ENCODE measurements at regions not wholly inside any gene's neighbourhood (a gene's known extent, or its start where the extent isn't known, plus 50 kb on each side); places are given as distances from the start of the nearest gene placed in this dataset.

- CTCF ChIA-PET, result no interaction called here
- DNase-seq (no peak), ATAC-seq (ENCODE audit: low read depth) (no peak)
- Mint-ChIP-seq H3K4me3 (no peak overlapping the region), H3K27me3 (no peaks in the 10 kb centered on the region), H3K36me3 (ENCODE audit: low read depth) (peaks cover 54% of the 10 kb centered on the region), H3K9me3 (peaks cover 29% of the 10 kb centered on the region), H3K4me1 (peaks cover 2% of the 10 kb centered on the region), H3K27ac (no peak overlapping the region)
- TF ChIP-seq CTCF (IDR thresholded peaks at IDR 0.05), result no peak
- intact Hi-C loops (cut with micrococcal nuclease), result no loop called here
- POLR2A ChIA-PET, result no interaction called here
These were observed 113.1 kb downstream of the ZNF621 start for GRCh38 chr3:40637906-40638305.

- intact Hi-C loops (cut with micrococcal nuclease), result no loop called here
- POLR2A ChIA-PET, result no interaction called here
- ATAC-seq (ENCODE audit: low read depth) (no peak), DNase-seq (no peak)
- Mint-ChIP-seq H3K9me3 (peaks cover 26% of the 10 kb centered on the region), H3K27me3 (no peaks in the 10 kb centered on the region), H3K36me3 (ENCODE audit: low read depth) (peaks cover 48% of the 10 kb centered on the region), H3K4me3 (no peak overlapping the region), H3K4me1 (peaks cover 2% of the 10 kb centered on the region), H3K27ac (peak overlapping the region; percentile 51)
- TF ChIP-seq CTCF (IDR thresholded peaks at IDR 0.05), result no peak
- CTCF ChIA-PET, result no interaction called here
These were observed 114.2 kb downstream of the ZNF621 start for GRCh38 chr3:40639006-40639405.

GRCh38 chr3:40642812-40643211 is 118.1 kb downstream of the ZNF621 start:
- no peak overlapping the region for H3K27ac Mint-ChIP-seq
- H3K36me3 Mint-ChIP-seq (ENCODE audit: low read depth), result peaks cover 47% of the 10 kb centered on the region
- no peak for DNase-seq
- peaks cover 13% of the 10 kb centered on the region for H3K9me3 Mint-ChIP-seq
- H3K4me1 Mint-ChIP-seq, result peaks cover 3% of the 10 kb centered on the region
- ATAC-seq (ENCODE audit: low read depth), result no peak
- H3K4me3 Mint-ChIP-seq, result no peak overlapping the region
- ChIA-PET POLR2A (no interaction called here), CTCF (no interaction called here)
- intact Hi-C loops (cut with micrococcal nuclease), result no loop called here
- TF ChIP-seq CTCF (IDR thresholded peaks at IDR 0.05), result no peak
- H3K27me3 Mint-ChIP-seq, result no peaks in the 10 kb centered on the region

- POLR2A ChIA-PET, result no interaction called here
- Mint-ChIP-seq H3K27me3 (no peaks in the 10 kb centered on the region), H3K27ac (no peak overlapping the region), H3K4me1 (peaks cover 3% of the 10 kb centered on the region), H3K9me3 (peaks cover 3% of the 10 kb centered on the region), H3K36me3 (ENCODE audit: low read depth) (peaks cover 31% of the 10 kb centered on the region), H3K4me3 (no peak overlapping the region)
- DNase-seq, result no peak
- TF ChIP-seq CTCF (IDR thresholded peaks at IDR 0.05), result no peak
- ATAC-seq (ENCODE audit: low read depth), result no peak
- CTCF ChIA-PET, result no interaction called here
- intact Hi-C loops (cut with micrococcal nuclease), result no loop called here
These were observed 121.1 kb downstream of the ZNF621 start for GRCh38 chr3:40645883-40646282.

- ChIA-PET POLR2A (no interaction called here), CTCF (no interaction called here)
- ATAC-seq (ENCODE audit: low read depth), result no peak
- H3K36me3 Mint-ChIP-seq (ENCODE audit: low read depth), result peaks cover 19% of the 10 kb centered on the region
- H3K4me3 Mint-ChIP-seq, result no peak overlapping the region
- H3K27me3 Mint-ChIP-seq, result no peaks in the 10 kb centered on the region
- no peak for DNase-seq
- intact Hi-C loops (cut with micrococcal nuclease), result no loop called here
- TF ChIP-seq CTCF (IDR thresholded peaks at IDR 0.05), result no peak
- H3K27ac Mint-ChIP-seq, result no peak overlapping the region
- H3K9me3 Mint-ChIP-seq, result peaks cover under 1% of the 10 kb centered on the region
- peaks cover under 1% of the 10 kb centered on the region for H3K4me1 Mint-ChIP-seq
These were observed 124.6 kb downstream of the ZNF621 start for GRCh38 chr3:40649346-40649745.
